GM19438 (cell line): ENCODE measurements at regions not wholly inside any gene's neighbourhood (a gene's known extent, or its start where the extent isn't known, plus 50 kb on each side); places are given as distances from the start of the nearest gene placed in this dataset.

Experiments used
- ATAC-seq: cut with Tn5 transposase; IDR thresholded peaks from one replicate; pipeline ENCODE4 v1.9.1; 2021; ENCODE audit warnings: low read depth; ENCODE audit not compliant: unreplicated experiment

DNA sequence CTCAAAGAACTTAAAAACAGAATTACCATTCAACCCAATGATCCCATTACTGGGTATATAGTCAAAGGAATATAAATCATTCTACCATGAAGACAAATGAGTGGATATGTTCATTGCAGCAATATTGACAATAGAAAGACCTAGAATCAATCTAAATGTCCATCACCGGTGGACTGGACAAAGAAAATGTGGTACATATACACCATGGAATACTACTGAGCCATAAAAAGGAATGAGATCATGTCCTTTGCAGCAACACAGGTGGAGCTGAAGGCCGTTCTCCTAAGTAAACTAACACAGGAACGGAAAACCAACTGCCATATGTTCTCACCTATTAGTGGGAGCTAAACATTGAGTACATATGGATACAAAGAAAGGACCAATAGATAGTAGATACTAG lies 576.7 kb upstream of the CITED2 start:
- ATAC-seq: no peak

DNA sequence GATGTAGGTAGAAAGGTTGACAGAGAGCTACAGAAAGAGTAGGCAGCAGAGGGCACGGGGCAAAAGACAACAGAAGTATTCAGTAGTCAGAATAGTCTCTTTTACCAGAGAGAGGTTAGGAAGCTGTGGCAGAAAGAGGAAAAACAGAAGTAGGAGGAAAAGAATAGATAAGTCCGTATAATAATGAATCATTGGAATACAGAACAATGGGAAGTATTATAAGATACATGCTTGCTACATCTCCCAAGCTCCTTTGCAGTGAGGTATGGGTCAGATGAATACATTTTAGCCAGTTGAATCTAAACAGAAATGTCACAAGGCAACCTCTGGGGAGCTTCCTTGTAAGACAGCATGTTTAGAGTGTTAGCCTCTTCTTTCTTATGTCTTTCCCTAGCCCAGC lies 570.5 kb upstream of the CITED2 start:
- ATAC-seq: no peak

GRCh38 chr6:139944131-139944530 lies 569.7 kb upstream of the CITED2 start:
- no peak for ATAC-seq

GRCh38 chr6:139943391-139943790 lies 568.9 kb upstream of the CITED2 start:
- ATAC-seq: no peak

GRCh38 chr6:139942331-139942730 lies 567.9 kb upstream of the CITED2 start:
- ATAC-seq: no peak

- ATAC-seq: no peak
Observed at GRCh38 chr6:139941826-139942225, 567.4 kb upstream of the CITED2 start.

DNA sequence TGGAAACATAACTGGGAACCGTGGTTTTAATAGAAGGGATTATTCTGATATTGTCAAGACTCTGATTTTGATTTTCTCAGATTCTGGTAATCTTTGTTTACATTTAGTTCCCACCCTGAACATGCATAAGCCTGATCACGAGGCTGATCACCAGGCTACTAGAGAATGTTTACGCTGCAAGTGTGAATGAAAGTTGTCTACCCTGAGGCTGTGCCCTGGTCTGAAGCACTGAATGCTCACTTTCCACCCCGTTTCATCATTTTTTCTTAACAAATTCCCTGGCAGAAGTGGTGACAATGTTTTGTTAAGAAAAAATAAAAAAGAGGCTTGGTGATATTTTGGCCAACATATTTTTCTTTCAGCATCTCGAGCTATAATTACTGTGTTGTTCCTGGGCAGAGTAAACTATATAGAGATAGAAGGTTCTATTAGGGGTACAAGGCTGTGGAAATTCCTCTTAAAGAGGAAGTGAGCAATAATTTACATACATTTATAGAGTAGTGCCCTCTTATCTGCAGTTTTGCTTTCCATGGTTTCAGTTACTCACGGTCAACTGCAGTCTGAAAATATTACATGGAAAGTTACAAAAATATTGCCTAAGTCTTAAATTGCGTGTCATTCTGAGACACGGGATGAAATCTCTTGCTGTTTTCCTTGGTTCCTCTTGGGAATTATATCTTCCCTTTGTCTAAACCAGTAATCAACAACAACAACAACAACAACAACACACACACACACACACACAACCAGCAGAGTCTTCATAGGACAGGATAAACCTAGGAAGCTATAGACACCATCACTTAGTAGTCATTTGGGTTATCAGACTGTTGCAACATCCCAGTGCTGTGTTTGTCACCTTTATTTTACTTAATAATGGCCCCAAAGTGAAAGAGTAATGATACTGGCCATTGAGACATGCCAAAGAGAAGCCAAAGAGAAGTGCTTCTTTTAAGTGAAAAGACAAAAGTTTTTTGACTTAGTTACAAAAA lies 566.6 kb upstream of the CITED2 start:
- peak; percentile 89 for ATAC-seq

DNA sequence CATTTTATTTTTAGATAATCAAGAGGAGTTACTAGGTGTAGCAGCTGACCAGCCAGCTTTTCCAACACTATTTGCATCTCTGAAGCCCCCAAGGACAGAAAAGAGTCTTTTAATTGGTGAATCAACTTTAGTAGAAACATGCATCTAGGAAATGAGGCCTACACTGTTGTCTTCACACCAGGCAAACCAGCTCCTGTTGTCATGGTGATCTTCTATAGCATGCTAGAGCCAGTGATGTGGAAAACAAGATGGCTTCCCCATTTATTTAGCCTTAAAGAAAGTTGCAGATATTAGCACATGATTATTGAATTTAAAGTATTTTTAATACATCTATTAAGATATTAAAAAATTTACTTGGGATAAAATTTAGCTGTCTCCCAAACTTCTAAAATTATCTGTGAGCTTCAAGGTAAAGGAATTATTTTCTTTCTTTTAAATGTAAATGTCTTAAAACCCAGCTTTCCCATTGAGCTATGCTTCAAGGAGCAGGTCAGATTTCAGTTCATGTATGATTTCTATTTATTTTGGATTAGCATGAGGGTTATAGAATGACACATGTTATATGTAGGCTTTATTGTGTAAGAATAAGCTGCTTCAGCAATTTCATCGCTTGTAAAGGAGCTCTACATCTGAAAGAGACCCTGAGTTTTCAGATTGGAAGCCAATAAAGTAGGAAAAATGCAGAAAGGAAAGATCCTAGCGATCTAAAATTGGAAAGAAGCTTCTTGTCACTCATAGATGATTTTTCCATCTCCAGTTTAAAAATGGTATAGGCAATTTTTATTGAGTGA lies 564.9 kb upstream of the CITED2 start:
- no peak for ATAC-seq

- ATAC-seq: no peak
Observed at GRCh38 chr6:139932671-139933070, 558.2 kb upstream of the CITED2 start.

DNA sequence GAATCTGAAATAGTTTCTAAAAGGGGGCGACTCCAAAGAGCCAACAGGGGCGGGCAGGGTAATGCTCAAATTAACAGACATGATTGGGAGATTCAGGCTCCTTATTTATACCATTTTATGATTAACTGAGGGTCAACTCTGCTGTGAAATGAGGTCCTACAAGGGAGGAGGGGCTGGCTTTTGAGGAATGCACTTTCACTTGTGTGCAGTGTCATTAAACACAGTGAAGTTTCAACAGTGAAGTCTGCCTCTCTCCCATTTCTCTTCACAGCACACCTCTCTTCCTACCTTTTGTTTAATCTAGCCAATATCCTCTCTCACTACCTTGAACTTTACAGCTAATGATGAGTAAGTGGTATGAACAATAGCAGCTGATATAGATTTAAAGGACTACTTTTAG lies 557.3 kb upstream of the CITED2 start:
- no peak for ATAC-seq

DNA sequence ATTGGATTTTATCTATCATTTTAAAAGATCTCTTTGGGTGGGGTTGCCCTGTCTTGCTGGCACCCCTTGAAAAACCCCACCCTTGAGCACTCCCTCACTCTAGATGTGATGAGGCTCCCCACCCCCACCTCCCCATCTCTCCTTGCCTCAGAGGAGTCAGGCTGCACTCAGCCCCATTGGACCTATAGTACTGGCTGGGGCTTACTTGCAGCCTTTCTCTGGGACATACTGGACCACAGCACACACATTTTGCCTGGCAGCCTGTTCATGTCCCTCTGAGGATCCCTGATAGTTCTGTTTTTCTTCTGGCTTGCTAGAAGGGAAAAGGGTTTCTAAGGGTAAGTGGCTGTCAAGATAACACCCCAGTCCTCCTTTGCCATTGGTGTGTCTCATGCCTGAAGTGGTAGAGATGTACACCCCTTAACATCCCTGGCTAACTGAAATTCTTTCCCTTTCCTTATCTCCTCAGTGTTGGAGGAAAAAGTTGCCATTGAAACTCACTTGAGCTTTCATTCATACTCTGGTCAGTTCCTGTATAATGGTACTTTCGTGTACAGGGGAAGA lies 553.4 kb upstream of the CITED2 start:
- ATAC-seq: no peak

- ATAC-seq: no peak
Observed at GRCh38 chr6:139927236-139927635, 552.8 kb upstream of the CITED2 start.

DNA sequence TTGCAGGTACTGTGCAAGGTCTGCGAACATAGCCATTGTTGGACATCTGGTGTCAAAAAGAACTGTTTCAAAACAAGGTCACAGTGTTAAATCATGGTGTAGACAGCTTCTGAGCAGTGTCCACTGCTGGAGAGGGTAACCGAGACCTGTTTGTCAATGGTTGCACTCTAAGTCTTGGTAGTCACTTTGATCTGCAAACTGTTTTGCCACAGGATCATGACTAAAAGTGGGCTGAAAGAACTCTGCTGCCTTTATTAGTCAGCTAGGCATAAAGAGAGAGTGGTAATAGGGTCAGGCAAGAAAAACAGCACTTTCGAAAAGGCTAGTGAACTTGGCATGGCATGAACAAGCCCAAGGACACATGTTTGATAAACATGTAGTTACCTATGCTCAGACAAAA lies 552.3 kb upstream of the CITED2 start:
- ATAC-seq: no peak

DNA sequence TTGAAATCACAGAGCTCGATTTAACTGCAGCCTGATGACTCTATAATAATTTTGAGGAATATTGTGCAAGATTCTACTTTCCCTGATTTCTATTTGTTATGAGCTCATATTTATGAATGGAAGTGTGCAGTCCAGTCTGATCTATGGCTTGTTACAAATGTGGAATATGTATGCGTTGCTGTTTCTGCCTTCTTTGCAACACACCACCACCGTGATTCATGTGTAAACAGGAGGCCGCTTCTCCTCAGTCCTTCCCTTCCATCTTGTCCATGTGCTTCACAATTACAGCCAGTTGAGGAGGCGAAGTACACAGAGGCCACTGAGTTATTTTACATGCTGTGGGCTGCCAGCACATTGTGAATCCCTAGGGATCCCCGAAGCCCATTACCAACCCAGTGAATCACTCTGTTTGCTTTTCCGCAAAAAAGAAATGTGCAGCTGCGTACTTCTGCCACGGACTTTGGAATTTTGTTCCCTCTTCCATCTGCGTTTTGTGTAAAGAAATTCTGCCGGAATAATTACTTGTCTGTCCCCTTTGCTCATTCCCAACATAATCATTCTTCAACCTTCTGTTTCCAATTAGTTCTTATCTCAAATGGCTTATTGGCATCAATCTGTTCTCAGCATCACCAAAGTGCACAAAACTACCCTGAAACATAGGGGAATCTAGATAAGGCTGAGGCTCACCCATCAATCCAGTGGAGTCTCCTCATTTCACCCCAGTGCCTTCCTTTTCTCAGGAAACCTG lies 551.6 kb upstream of the CITED2 start:
- ATAC-seq: no peak

GRCh38 chr6:139923964-139924475 lies 549.6 kb upstream of the CITED2 start:
- ATAC-seq: no peak

- no peak for ATAC-seq
Observed at GRCh38 chr6:139922236-139922635, 547.8 kb upstream of the CITED2 start.

DNA sequence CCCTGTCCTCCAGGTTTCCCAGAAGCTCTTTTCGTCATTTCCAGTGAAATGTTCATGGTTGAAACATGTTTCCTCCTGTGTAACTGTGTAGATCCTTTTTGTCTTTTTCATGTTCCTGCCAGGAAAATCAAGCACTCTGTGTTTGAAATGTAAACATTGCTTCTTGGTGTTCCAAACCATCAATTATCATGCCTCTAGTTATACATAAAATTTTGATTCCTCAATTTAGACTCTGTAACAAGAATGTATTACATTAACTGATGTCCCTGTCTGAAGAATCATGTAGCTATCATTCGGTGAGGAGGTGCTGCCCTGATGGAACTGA lies 546.3 kb upstream of the CITED2 start:
- no peak for ATAC-seq

DNA sequence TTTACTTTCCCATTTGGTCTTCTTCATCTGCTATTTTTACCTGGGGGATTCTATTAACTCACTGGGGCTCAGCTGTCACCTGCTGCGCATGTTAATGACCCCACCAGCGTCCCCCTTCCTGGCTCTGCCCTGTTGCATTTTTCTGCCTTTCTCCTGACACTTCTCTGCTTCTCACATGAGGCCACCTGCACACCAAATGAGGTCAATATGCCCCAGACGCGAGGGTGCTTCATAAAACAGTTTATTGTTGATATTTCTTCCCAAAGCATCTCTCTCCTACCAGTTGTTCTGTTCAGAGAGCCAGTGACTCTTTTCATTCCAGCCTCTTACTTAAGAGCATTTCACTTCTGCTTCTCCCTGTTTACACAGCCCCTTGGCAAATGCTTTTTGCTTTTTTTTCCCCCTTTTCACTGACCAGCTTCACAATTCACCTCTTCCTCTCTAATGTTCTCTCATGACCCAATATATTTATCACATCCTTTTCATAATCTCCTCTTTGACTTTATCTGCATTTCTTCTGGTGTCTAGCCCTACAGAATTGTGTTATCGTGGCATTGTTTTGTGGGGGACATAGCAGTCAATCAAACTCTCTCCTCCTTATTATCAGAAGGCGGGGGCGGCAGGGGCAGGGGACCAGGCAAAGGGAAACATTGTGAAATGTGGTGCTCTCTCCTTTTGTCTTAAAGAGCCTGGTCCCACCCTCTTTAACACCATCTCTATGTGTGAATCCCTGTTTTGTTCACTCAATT lies 545.8 kb upstream of the CITED2 start:
- no peak for ATAC-seq

DNA sequence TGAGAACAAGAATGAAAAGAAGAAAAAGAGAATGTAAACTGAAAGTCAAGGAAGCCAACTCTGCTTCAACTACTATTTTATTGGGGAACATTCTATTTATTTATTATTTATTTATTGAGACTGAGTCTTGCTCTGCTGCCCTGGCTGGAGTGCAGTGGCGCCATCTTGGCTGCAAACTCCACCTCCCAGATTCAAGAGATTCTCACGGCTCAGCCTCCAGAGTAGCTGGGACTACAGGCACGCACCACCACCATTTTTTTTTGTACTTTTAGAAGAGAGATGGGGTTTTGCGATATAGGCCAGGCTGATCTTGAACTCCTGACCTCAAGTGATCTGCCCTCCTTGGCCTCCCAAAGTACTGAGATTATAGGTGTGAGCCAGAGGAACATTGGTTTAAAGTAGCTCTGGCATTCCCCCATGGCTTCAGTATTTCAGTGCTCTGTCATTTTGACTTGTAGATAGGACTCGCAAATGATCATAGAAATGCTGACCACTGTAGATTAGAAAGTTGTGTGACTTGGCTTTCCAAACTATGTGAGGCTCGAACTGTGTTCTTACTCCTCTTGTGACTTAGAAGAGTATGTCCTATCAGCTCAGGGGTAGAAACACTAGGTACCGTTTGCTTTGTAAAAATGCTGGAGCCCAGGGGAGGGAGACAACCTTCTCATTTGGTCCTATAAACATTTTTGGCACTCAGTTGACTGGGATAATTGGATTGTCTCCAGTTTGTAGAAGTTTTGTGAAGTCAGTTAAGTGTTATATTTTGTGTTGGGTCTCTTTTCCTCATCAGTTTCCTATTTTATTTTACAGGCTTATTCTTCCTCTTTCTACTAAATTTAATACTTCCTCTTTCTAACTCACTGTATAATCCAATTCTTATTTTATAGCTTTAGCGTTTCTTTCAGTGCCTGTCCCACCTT lies 544.9 kb upstream of the CITED2 start:
- ATAC-seq: no peak
